Suprapubic skin (tissue), 4 donors: ENCODE measurements at regions not wholly inside any gene's neighbourhood (a gene's known extent, or its start where the extent isn't known, plus 50 kb on each side); places are given as distances from the start of the nearest gene placed in this dataset.

ENCODE experiments used
- CTCF ChIP-seq, 2 donors: fragments of 200-600 bp in 1 of 2; fragments of 450-650 bp in 1 of 2; sonication (generic) in 1 of 2; IDR thresholded peaks; one replicate each; pipeline ENCODE4 v1.5.1; 2016 to 2019; ENCODE audit warnings: antibody characterized with exemption in 2 of 2, mild to moderate bottlenecking in 1 of 2, moderate library complexity in 1 of 2
- EP300 ChIP-seq: sonication (generic); formaldehyde crosslinking; IDR thresholded peaks from one replicate; pipeline ENCODE4 v1.6.1; 2017; ENCODE audit warnings: antibody characterized with exemption
- POLR2A ChIP-seq, 2 donors: fragments of 450-650 bp; IDR thresholded peaks; one replicate each; pipeline ENCODE4 v1.6.1; 2017; ENCODE audit warnings: antibody characterized with exemption in 2 of 2, mild to moderate bottlenecking in 2 of 2, moderate library complexity in 2 of 2
- POLR2AphosphoS5 ChIP-seq, 3 donors: sonication (generic); formaldehyde crosslinking; IDR thresholded peaks; one replicate each; pipeline ENCODE4 v1.6.1; 2017; ENCODE audit warnings: antibody characterized with exemption in 3 of 3

GRCh38 chr2:102893870-102894269 is 132.0 kb downstream of the TMEM182 start:
- no peak for TF ChIP-seq POLR2A (IDR thresholded peaks at IDR 0.05)
- TF ChIP-seq POLR2AphosphoS5 (IDR thresholded peaks at IDR 0.05): no peak
- no peak for TF ChIP-seq CTCF (IDR thresholded peaks at IDR 0.05)
- no peak for TF ChIP-seq EP300
